ENCODE measurements at regions not wholly inside any gene's neighbourhood (a gene's known extent, or its start where the extent isn't known, plus 50 kb on each side); places are given as distances from the start of the nearest gene placed in this dataset.

- Histone ChIP-seq H3K27me3 (no peaks in the 10 kb centered on the region), H3K4me1 (peaks cover 0 to 12% of the 10 kb centered on the region in 2 donors), H3K4me3 (no peak overlapping the region), H3K9me3 (no peaks in the 10 kb centered on the region), H3K27ac (no peak overlapping the region), H3K36me3 (no peaks in the 10 kb centered on the region)
- TF ChIP-seq CTCF (IDR thresholded peaks at IDR 0.05) = no peak
- DNase-seq (ENCODE audit: low spot score) = no peak
Observed at GRCh38 chr14:34179727-34180126, 228.9 kb upstream of the EGLN3 start.

GRCh38 chr14:34177466-34177865, 226.6 kb upstream of the EGLN3 start:
- Histone ChIP-seq H3K9me3 (no peaks in the 10 kb centered on the region), H3K27me3 (no peaks in the 10 kb centered on the region), H3K27ac (no peak overlapping the region), H3K4me3 (no peak overlapping the region), H3K36me3 (no peaks in the 10 kb centered on the region), H3K4me1 (peaks cover 0 to 19% of the 10 kb centered on the region in 2 donors)
- TF ChIP-seq CTCF (IDR thresholded peaks at IDR 0.05) = no peak
- no peak for DNase-seq (ENCODE audit: low spot score)

- Histone ChIP-seq H3K4me1 (peaks cover 0 to 8% of the 10 kb centered on the region in 2 donors), H3K36me3 (no peaks in the 10 kb centered on the region), H3K9me3 (no peaks in the 10 kb centered on the region), H3K4me3 (no peak overlapping the region), H3K27me3 (no peaks in the 10 kb centered on the region), H3K27ac (no peak overlapping the region)
- TF ChIP-seq CTCF (IDR thresholded peaks at IDR 0.05) = no peak
- DNase-seq (ENCODE audit: low spot score) = no peak
Observed at GRCh38 chr14:34175574-34175973, 224.7 kb upstream of the EGLN3 start.

- H3K36me3 ChIP-seq = no peaks in the 10 kb centered on the region
- DNase-seq (ENCODE audit: low spot score) = no peak
- no peak overlapping the region for H3K4me3 ChIP-seq
- H3K4me1 ChIP-seq = peaks cover 0 to 7% of the 10 kb centered on the region in 2 donors
- H3K27ac ChIP-seq = no peak overlapping the region
- no peaks in the 10 kb centered on the region for H3K27me3 ChIP-seq
- no peak for TF ChIP-seq CTCF (IDR thresholded peaks at IDR 0.05)
- H3K9me3 ChIP-seq = no peaks in the 10 kb centered on the region
Observed at GRCh38 chr14:34174973-34175372, 224.1 kb upstream of the EGLN3 start.

GRCh38 chr14:34173916-34174315, 223.0 kb upstream of the EGLN3 start:
- no peak for TF ChIP-seq CTCF (IDR thresholded peaks at IDR 0.05)
- Histone ChIP-seq H3K4me3 (no peak overlapping the region), H3K4me1 (peaks cover 0 to 7% of the 10 kb centered on the region in 2 donors), H3K27ac (no peak overlapping the region), H3K36me3 (no peaks in the 10 kb centered on the region), H3K27me3 (no peaks in the 10 kb centered on the region), H3K9me3 (no peaks in the 10 kb centered on the region)
- no peak for DNase-seq (ENCODE audit: low spot score)

- H3K27ac ChIP-seq = no peak overlapping the region
Observed at GRCh38 chr14:34172550-34173368, 221.9 kb upstream of the EGLN3 start.

More at GRCh38 chr14:34172550-34173368, 221.9 kb upstream of the EGLN3 start:
- no peak for DNase-seq (ENCODE audit: low spot score)
- Histone ChIP-seq H3K27me3 (no peaks in the 10 kb centered on the region), H3K36me3 (no peaks in the 10 kb centered on the region), H3K4me3 (no peak overlapping the region), H3K4me1 (peaks cover 0 to 7% of the 10 kb centered on the region in 2 donors), H3K9me3 (no peaks in the 10 kb centered on the region)
- TF ChIP-seq CTCF (IDR thresholded peaks at IDR 0.05) = no peak
